HEK293 (cell line): ENCODE measurements at regions not wholly inside any gene's neighbourhood (a gene's known extent, or its start where the extent isn't known, plus 50 kb on each side); places are given as distances from the start of the nearest gene placed in this dataset.

Experiments
- CTCF ChIA-PET: fragments of 350-600 bp; formaldehyde crosslinking; extraction: SDS; loops from one replicate; lab custom pipeline; 2021; ENCODE audit warnings: antibody characterized with exemption; lab: Yijun Ruan, JAX
- POLR2A ChIA-PET: fragments of 300-600 bp; formaldehyde crosslinking; extraction: SDS; loops from one replicate; lab custom pipeline; 2020; ENCODE audit warnings: antibody characterized with exemption, inconsistent platforms; lab: Yijun Ruan, JAX
- H3K27ac ChIP-seq: fragments of 200-500 bp; sonication (Bioruptor generic); 2 replicates; pipeline ENCODE4 v1.5.1; 2014; ENCODE audit warnings: low read depth, low read length, control low read depth, inconsistent platforms; ENCODE audit errors: extremely low read depth
- H3K36me3 ChIP-seq, 2 experiments: fragments of 200-500 bp in 1 of 2; sonication (Bioruptor generic) in 1 of 2; 1 replicate in 1 of 2; 2 replicates in 1 of 2; pipeline ENCODE4 v1.5.1; 2014 to 2017; ENCODE audit warnings: inconsistent platforms in 2 of 2, low read length in 2 of 2; ENCODE audit not compliant: control insufficient read depth in 2 of 2, insufficient read depth in 1 of 2
- H3K4me1 ChIP-seq: fragments of 200-500 bp; sonication (Bioruptor generic); 2 replicates; pipeline ENCODE4 v1.5.1; 2014; ENCODE audit warnings: mild to moderate bottlenecking, low read length, inconsistent platforms; ENCODE audit not compliant: control insufficient read depth, insufficient read depth
- H3K4me3 ChIP-seq: 2 replicates; pipeline ENCODE4 v1.5.1; 2011; ENCODE audit warnings: low read depth, mild to moderate bottlenecking, control low read depth, low read length, moderate library complexity
- H3K9me3 ChIP-seq: fragments of 200-500 bp; sonication (Bioruptor generic); 2 replicates; pipeline ENCODE4 v1.5.1; 2014; ENCODE audit warnings: low read depth, low read length, inconsistent platforms; ENCODE audit not compliant: control insufficient read depth, insufficient read depth
- ATF2 ChIP-seq: fragments of 450-650 bp; formaldehyde crosslinking; IDR thresholded peaks from 2 replicates; pipeline ENCODE4 v1.5.1; 2016; ENCODE audit warnings: missing biosample characterization, missing genetic modification characterization, low read depth
- CTCF ChIP-seq: fragments of 450-650 bp; formaldehyde crosslinking; IDR thresholded peaks from 2 replicates; pipeline ENCODE4 v1.5.1; 2016; ENCODE audit warnings: missing biosample characterization, missing genetic modification characterization
- EGR2 ChIP-seq: fragments of 450-650 bp; formaldehyde crosslinking; IDR thresholded peaks from 2 replicates; pipeline ENCODE4 v1.5.1; 2016; ENCODE audit warnings: low read depth, missing biosample characterization, missing genetic modification characterization
- GLIS1 ChIP-seq: fragments of 450-650 bp; formaldehyde crosslinking; IDR thresholded peaks from 2 replicates; pipeline ENCODE4 v1.5.1; 2016; ENCODE audit warnings: missing biosample characterization, missing genetic modification characterization
- HOXA7 ChIP-seq: sonication (generic); formaldehyde crosslinking; IDR thresholded peaks from 2 replicates; pipeline ENCODE4 v1.8.1; 2022; ENCODE audit warnings: missing genetic modification reagents, borderline replicate concordance
- KLF16 ChIP-seq: fragments of 450-650 bp; formaldehyde crosslinking; IDR thresholded peaks from 2 replicates; pipeline ENCODE4 v1.5.1; 2017; ENCODE audit warnings: missing biosample characterization, missing genetic modification characterization
- SP3 ChIP-seq: fragments of 450-650 bp; formaldehyde crosslinking; IDR thresholded peaks from 2 replicates; pipeline ENCODE4 v1.5.1; 2016; ENCODE audit warnings: missing biosample characterization, missing genetic modification characterization
- TSHZ1 ChIP-seq: fragments of 450-650 bp; formaldehyde crosslinking; IDR thresholded peaks from 2 replicates; pipeline ENCODE4 v1.5.1; 2016; ENCODE audit warnings: missing biosample characterization, missing genetic modification characterization, borderline replicate concordance
- ZEB2 ChIP-seq: fragments of 450-650 bp; formaldehyde crosslinking; IDR thresholded peaks from 2 replicates; pipeline ENCODE4 v1.5.1; 2016; ENCODE audit warnings: missing biosample characterization, missing genetic modification characterization
- ZNF140 ChIP-seq: fragments of 450-650 bp; formaldehyde crosslinking; IDR thresholded peaks from 2 replicates; pipeline ENCODE4 v1.5.1; 2016; ENCODE audit warnings: missing biosample characterization, missing genetic modification characterization
- ZNF311 ChIP-seq: fragments of 450-650 bp; formaldehyde crosslinking; IDR thresholded peaks from 2 replicates; pipeline ENCODE4 v1.5.1; 2017; ENCODE audit warnings: missing biosample characterization, missing genetic modification characterization, borderline replicate concordance
- ZNF394 ChIP-seq: fragments of 450-650 bp; formaldehyde crosslinking; IDR thresholded peaks from 2 replicates; pipeline ENCODE4 v1.5.1; 2016; ENCODE audit warnings: missing biosample characterization, missing genetic modification characterization, mild to moderate bottlenecking, moderate library complexity, borderline replicate concordance
- ZNF433 ChIP-seq: fragments of 450-650 bp; formaldehyde crosslinking; IDR thresholded peaks from 2 replicates; pipeline ENCODE4 v1.5.1; 2016; ENCODE audit warnings: missing biosample characterization, missing genetic modification characterization, low read depth
- ZNF513 ChIP-seq: fragments of 450-650 bp; IDR thresholded peaks from 2 replicates; pipeline ENCODE4 v1.5.1; 2018; ENCODE audit warnings: missing biosample characterization, missing genetic modification characterization
- ZNF555 ChIP-seq: fragments of 450-650 bp; formaldehyde crosslinking; conservative IDR thresholded peaks from 2 replicates; pipeline ENCODE4 v1.5.1; 2017; ENCODE audit warnings: missing biosample characterization, mild to moderate bottlenecking, missing genetic modification characterization, inconsistent platforms
- ZNF596 ChIP-seq: fragments of 450-650 bp; IDR thresholded peaks from 2 replicates; pipeline ENCODE4 v1.5.0; 2018; ENCODE audit warnings: missing biosample characterization, mild to moderate bottlenecking, missing genetic modification characterization, moderate library complexity
- ZNF600 ChIP-seq: fragments of 450-650 bp; formaldehyde crosslinking; IDR thresholded peaks from 2 replicates; pipeline ENCODE4 v1.5.1; 2016; ENCODE audit warnings: missing biosample characterization, missing genetic modification characterization
- ZNF776 ChIP-seq: fragments of 450-650 bp; formaldehyde crosslinking; IDR thresholded peaks from 2 replicates; pipeline ENCODE4 v1.5.0; 2017; ENCODE audit warnings: missing biosample characterization, missing genetic modification characterization, borderline replicate concordance
- TF ChIP-seq, protein P1 (sequence below): fragments of 450-650 bp; formaldehyde crosslinking; IDR thresholded peaks from 2 replicates; pipeline ENCODE4 v1.5.1; 2016; ENCODE audit warnings: missing biosample characterization, missing genetic modification characterization
- TF ChIP-seq, protein P2 (sequence below): fragments of 450-650 bp; formaldehyde crosslinking; IDR thresholded peaks from 2 replicates; pipeline ENCODE4; 2016; ENCODE audit warnings: missing biosample characterization, missing genetic modification characterization

GRCh38 chr2:237214030-237214675 lies 128.5 kb downstream of the COPS8 start:
- POLR2A ChIA-PET, result no interaction called here
- no peaks in the 10 kb centered on the region for H3K9me3 ChIP-seq
- TF ChIP-seq ZNF513 (tag by site-specific recombination), result no peak
- TF ChIP-seq, protein P1, sequence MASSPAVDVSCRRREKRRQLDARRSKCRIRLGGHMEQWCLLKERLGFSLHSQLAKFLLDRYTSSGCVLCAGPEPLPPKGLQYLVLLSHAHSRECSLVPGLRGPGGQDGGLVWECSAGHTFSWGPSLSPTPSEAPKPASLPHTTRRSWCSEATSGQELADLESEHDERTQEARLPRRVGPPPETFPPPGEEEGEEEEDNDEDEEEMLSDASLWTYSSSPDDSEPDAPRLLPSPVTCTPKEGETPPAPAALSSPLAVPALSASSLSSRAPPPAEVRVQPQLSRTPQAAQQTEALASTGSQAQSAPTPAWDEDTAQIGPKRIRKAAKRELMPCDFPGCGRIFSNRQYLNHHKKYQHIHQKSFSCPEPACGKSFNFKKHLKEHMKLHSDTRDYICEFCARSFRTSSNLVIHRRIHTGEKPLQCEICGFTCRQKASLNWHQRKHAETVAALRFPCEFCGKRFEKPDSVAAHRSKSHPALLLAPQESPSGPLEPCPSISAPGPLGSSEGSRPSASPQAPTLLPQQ (tag by site-specific recombination), result no peak
- no peak overlapping the region for H3K4me3 ChIP-seq
- no peaks in the 10 kb centered on the region for H3K36me3 ChIP-seq
- no peaks in the 10 kb centered on the region for H3K4me1 ChIP-seq
- CTCF ChIA-PET, result interaction anchor here (0.7 kb wide), 1 partner anchor 17 kb away, joined by 3 read pairs; no protein-coding TSS in a partner anchor
- no peak overlapping the region for H3K27ac ChIP-seq

DNA sequence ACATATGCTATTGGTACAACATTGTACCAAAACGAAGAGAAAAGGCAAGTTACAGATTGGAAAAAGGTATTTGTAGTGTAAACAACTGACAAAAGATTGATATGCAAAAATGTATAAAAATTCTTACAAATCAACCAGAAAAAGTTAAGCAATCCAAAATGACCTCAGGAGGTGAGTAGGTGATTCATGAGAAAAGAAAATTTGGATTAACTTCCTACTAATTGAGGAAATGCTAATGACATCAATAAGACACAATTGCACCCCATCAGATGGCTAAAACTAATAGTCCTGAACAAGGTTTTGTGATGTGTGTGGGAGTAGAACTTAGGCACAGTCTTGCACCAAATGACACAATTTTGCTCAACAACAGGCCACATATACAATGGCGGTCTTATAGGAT lies 129.3 kb downstream of the COPS8 start:
- no peak overlapping the region for H3K4me3 ChIP-seq
- CTCF ChIA-PET, result interaction anchor here (0.6 to 1.4 kb wide), 2 partner anchors 15 to 50 kb away, joined by 3 to 4 read pairs; no protein-coding TSS in a partner anchor

More for the DNA sequence above, 129.3 kb downstream of the COPS8 start:
- POLR2A ChIA-PET, result no interaction called here
- Histone ChIP-seq H3K9me3 (no peaks in the 10 kb centered on the region), H3K27ac (no peak overlapping the region), H3K4me1 (no peaks in the 10 kb centered on the region)
- TF ChIP-seq HOXA7 (CRISPR knock-in tag) (no peak), ZEB2 (tag by site-specific recombination) (no peak), CTCF (tag by site-specific recombination) (no peak), SP3 (tag by site-specific recombination) (no peak), ZNF596 (tag by site-specific recombination) (no peak), ZNF140 (tag by site-specific recombination) (no peak), KLF16 (no peak), ZNF433 (no peak), GLIS1 (no peak), ATF2 (no peak), ZNF776 (tag by site-specific recombination) (no peak), ZNF600 (tag by site-specific recombination) (no peak), ZNF394 (no peak), ZNF555 (tag by site-specific recombination) (no peak), ZNF311 (tag by site-specific recombination) (no peak), EGR2 (no peak), TSHZ1 (tag by site-specific recombination) (no peak)
- TF ChIP-seq, protein P2, sequence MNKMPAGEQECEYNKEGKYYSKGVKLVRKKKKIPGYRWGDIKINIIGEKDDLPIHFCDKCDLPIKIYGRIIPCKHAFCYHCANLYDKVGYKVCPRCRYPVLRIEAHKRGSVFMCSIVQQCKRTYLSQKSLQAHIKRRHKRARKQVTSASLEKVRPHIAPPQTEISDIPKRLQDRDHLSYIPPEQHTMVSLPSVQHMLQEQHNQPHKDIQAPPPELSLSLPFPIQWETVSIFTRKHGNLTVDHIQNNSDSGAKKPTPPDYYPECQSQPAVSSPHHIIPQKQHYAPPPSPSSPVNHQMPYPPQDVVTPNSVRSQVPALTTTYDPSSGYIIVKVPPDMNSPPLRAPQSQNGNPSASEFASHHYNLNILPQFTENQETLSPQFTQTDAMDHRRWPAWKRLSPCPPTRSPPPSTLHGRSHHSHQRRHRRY (tag by site-specific recombination), result no peak
- TF ChIP-seq, all 188 proteins: peak for 0
- no peaks in the 10 kb centered on the region for H3K36me3 ChIP-seq
